ENCODE measurements at regions not wholly inside any gene's neighbourhood (a gene's known extent, or its start where the extent isn't known, plus 50 kb on each side); places are given as distances from the start of the nearest gene placed in this dataset.

- peak overlapping the region; percentile 9; the same call in 1 of the 2 replicates for H3K9ac ChIP-seq (ENCODE audit: low read depth, low read length)
- H3K4me1 ChIP-seq (ENCODE audit: insufficient read depth, low read length), result peaks cover 26% of the 10 kb centered on the region
- no peaks in the 10 kb centered on the region for H3K36me3 ChIP-seq (ENCODE audit: insufficient read depth, low read length)
- no peaks in the 10 kb centered on the region for H3K9me3 ChIP-seq (ENCODE audit: control insufficient read depth, insufficient read depth, low read length)
Measured at GRCh38 chr12:24560192-24560775, 388.6 kb downstream of the BCAT1 start.

GRCh38 chr12:24557738-24558137 is 391.2 kb downstream of the BCAT1 start:
- Histone ChIP-seq H3K9me3 (ENCODE audit: control insufficient read depth, insufficient read depth, low read length) (no peaks in the 10 kb centered on the region), H3K36me3 (ENCODE audit: insufficient read depth, low read length) (no peaks in the 10 kb centered on the region), H3K4me1 (ENCODE audit: insufficient read depth, low read length) (peaks cover 26% of the 10 kb centered on the region), H3K9ac (ENCODE audit: low read depth, low read length) (no peak overlapping the region)

- peaks cover 26% of the 10 kb centered on the region for H3K4me1 ChIP-seq (ENCODE audit: insufficient read depth, low read length)
- H3K36me3 ChIP-seq (ENCODE audit: insufficient read depth, low read length), result no peaks in the 10 kb centered on the region
- no peaks in the 10 kb centered on the region for H3K9me3 ChIP-seq (ENCODE audit: control insufficient read depth, insufficient read depth, low read length)
Measured at GRCh38 chr12:24555730-24556129, 393.2 kb downstream of the BCAT1 start.

GRCh38 chr12:24554612-24555295 is 394.1 kb downstream of the BCAT1 start:
- no peak overlapping the region for H3K9ac ChIP-seq (ENCODE audit: low read depth, low read length)
- peaks cover 22% of the 10 kb centered on the region for H3K4me1 ChIP-seq (ENCODE audit: insufficient read depth, low read length)
- H3K9me3 ChIP-seq (ENCODE audit: control insufficient read depth, insufficient read depth, low read length), result no peaks in the 10 kb centered on the region
- no peaks in the 10 kb centered on the region for H3K36me3 ChIP-seq (ENCODE audit: insufficient read depth, low read length)

More at GRCh38 chr12:24555730-24556129, 393.2 kb downstream of the BCAT1 start:
- H3K9ac ChIP-seq (ENCODE audit: low read depth, low read length), result no peak overlapping the region

GRCh38 chr12:24553259-24553658 is 395.6 kb downstream of the BCAT1 start:
- Histone ChIP-seq H3K4me1 (ENCODE audit: insufficient read depth, low read length) (peaks cover 14% of the 10 kb centered on the region), H3K36me3 (ENCODE audit: insufficient read depth, low read length) (no peaks in the 10 kb centered on the region), H3K9me3 (ENCODE audit: control insufficient read depth, insufficient read depth, low read length) (no peaks in the 10 kb centered on the region), H3K9ac (ENCODE audit: low read depth, low read length) (no peak overlapping the region)

- Histone ChIP-seq H3K9me3 (ENCODE audit: control insufficient read depth, insufficient read depth, low read length) (no peaks in the 10 kb centered on the region), H3K36me3 (ENCODE audit: insufficient read depth, low read length) (no peaks in the 10 kb centered on the region), H3K9ac (ENCODE audit: low read depth, low read length) (no peak overlapping the region), H3K4me1 (ENCODE audit: insufficient read depth, low read length) (peaks cover 10% of the 10 kb centered on the region; the same call in 1 of the 2 replicates)
Measured at GRCh38 chr12:24551163-24551786, 397.6 kb downstream of the BCAT1 start.

GRCh38 chr12:24550609-24551008 is 398.3 kb downstream of the BCAT1 start:
- Histone ChIP-seq H3K9ac (ENCODE audit: low read depth, low read length) (no peak overlapping the region), H3K36me3 (ENCODE audit: insufficient read depth, low read length) (no peaks in the 10 kb centered on the region), H3K9me3 (ENCODE audit: control insufficient read depth, insufficient read depth, low read length) (no peaks in the 10 kb centered on the region), H3K4me1 (ENCODE audit: insufficient read depth, low read length) (peaks cover 10% of the 10 kb centered on the region; the same call in 1 of the 2 replicates)

GRCh38 chr12:24546661-24547060 is 402.2 kb downstream of the BCAT1 start:
- Histone ChIP-seq H3K4me1 (ENCODE audit: insufficient read depth, low read length) (0 out of 2 replicates have a peak, but pooled peaks cover 10% of the 10 kb centered on the region), H3K36me3 (ENCODE audit: insufficient read depth, low read length) (no peaks in the 10 kb centered on the region), H3K9ac (ENCODE audit: low read depth, low read length) (no peak overlapping the region), H3K9me3 (ENCODE audit: control insufficient read depth, insufficient read depth, low read length) (no peaks in the 10 kb centered on the region)

- no peaks in the 10 kb centered on the region for H3K36me3 ChIP-seq (ENCODE audit: insufficient read depth, low read length)
- H3K4me1 ChIP-seq (ENCODE audit: insufficient read depth, low read length), result 0 out of 2 replicates have a peak, but pooled peaks cover 9% of the 10 kb centered on the region
Measured at GRCh38 chr12:24546084-24546483, 402.8 kb downstream of the BCAT1 start.

GRCh38 chr12:24544368-24544767 is 404.5 kb downstream of the BCAT1 start:
- H3K9ac ChIP-seq (ENCODE audit: low read depth, low read length), result no peak overlapping the region
- H3K36me3 ChIP-seq (ENCODE audit: insufficient read depth, low read length), result no peaks in the 10 kb centered on the region
- no peaks in the 10 kb centered on the region for H3K9me3 ChIP-seq (ENCODE audit: control insufficient read depth, insufficient read depth, low read length)
- no peaks in the 10 kb centered on the region for H3K4me1 ChIP-seq (ENCODE audit: insufficient read depth, low read length)

More at GRCh38 chr12:24546084-24546483, 402.8 kb downstream of the BCAT1 start:
- no peak overlapping the region for H3K9ac ChIP-seq (ENCODE audit: low read depth, low read length)
- H3K9me3 ChIP-seq (ENCODE audit: control insufficient read depth, insufficient read depth, low read length), result no peaks in the 10 kb centered on the region

GRCh38 chr12:24541193-24541871 is 407.6 kb downstream of the BCAT1 start:
- Histone ChIP-seq H3K9me3 (ENCODE audit: control insufficient read depth, insufficient read depth, low read length) (no peaks in the 10 kb centered on the region), H3K4me1 (ENCODE audit: insufficient read depth, low read length) (no peaks in the 10 kb centered on the region), H3K9ac (ENCODE audit: low read depth, low read length) (no peak overlapping the region), H3K36me3 (ENCODE audit: insufficient read depth, low read length) (no peaks in the 10 kb centered on the region)

GRCh38 chr12:24539646-24540045 is 409.3 kb downstream of the BCAT1 start:
- Histone ChIP-seq H3K36me3 (ENCODE audit: insufficient read depth, low read length) (no peaks in the 10 kb centered on the region), H3K4me1 (ENCODE audit: insufficient read depth, low read length) (0 out of 2 replicates have a peak, but pooled peaks cover 8% of the 10 kb centered on the region), H3K9me3 (ENCODE audit: control insufficient read depth, insufficient read depth, low read length) (no peaks in the 10 kb centered on the region), H3K9ac (ENCODE audit: low read depth, low read length) (no peak overlapping the region)

GRCh38 chr12:24537083-24537860 is 411.6 kb downstream of the BCAT1 start:
- no peak overlapping the region for H3K9ac ChIP-seq (ENCODE audit: low read depth, low read length)
- no peaks in the 10 kb centered on the region for H3K9me3 ChIP-seq (ENCODE audit: control insufficient read depth, insufficient read depth, low read length)
- H3K4me1 ChIP-seq (ENCODE audit: insufficient read depth, low read length), result 0 out of 2 replicates have a peak, but pooled peaks cover 8% of the 10 kb centered on the region
- no peaks in the 10 kb centered on the region for H3K36me3 ChIP-seq (ENCODE audit: insufficient read depth, low read length)

Measured in ES-I3 (cell line).